ENCODE measurements at regions not wholly inside any gene's neighbourhood (a gene's known extent, or its start where the extent isn't known, plus 50 kb on each side); places are given as distances from the start of the nearest gene placed in this dataset.

GRCh38 chr5:162282191-162282590 lies 214.6 kb downstream of the GABRG2 start:
- TF ChIP-seq EZH2 (IDR thresholded peaks at IDR 0.05; ENCODE audit: low read length, missing control alignments) (no peak), CTCF (conservative IDR thresholded peaks at IDR 0.05 in 1 of 2, IDR thresholded peaks at IDR 0.05 in 1 of 2; ENCODE audit: low read depth in 1 of 2, low read length in 2 of 2) (no peak)
